GM18498 (cell line): ENCODE measurements at regions not wholly inside any gene's neighbourhood (a gene's known extent, or its start where the extent isn't known, plus 50 kb on each side); places are given as distances from the start of the nearest gene placed in this dataset.

Source experiments
- ATAC-seq: cut with Tn5 transposase; IDR thresholded peaks from one replicate; pipeline ENCODE4 v1.9.1; 2021; ENCODE audit warnings: mild to moderate bottlenecking, moderate library complexity; ENCODE audit not compliant: unreplicated experiment

- no peak for ATAC-seq
These were observed 875.4 kb downstream of the SLITRK6 start for GRCh38 chr13:84923831-84924230.

GRCh38 chr13:84917252-84917878 is 881.9 kb downstream of the SLITRK6 start:
- ATAC-seq = no peak

GRCh38 chr13:84912720-84913119 is 886.5 kb downstream of the SLITRK6 start:
- no peak for ATAC-seq

GRCh38 chr13:84910423-84910822 is 888.8 kb downstream of the SLITRK6 start:
- no peak for ATAC-seq

GRCh38 chr13:84903391-84903790 is 895.8 kb downstream of the SLITRK6 start:
- ATAC-seq = no peak

GRCh38 chr13:84902243-84902642 is 897.0 kb downstream of the SLITRK6 start:
- no peak for ATAC-seq

DNA sequence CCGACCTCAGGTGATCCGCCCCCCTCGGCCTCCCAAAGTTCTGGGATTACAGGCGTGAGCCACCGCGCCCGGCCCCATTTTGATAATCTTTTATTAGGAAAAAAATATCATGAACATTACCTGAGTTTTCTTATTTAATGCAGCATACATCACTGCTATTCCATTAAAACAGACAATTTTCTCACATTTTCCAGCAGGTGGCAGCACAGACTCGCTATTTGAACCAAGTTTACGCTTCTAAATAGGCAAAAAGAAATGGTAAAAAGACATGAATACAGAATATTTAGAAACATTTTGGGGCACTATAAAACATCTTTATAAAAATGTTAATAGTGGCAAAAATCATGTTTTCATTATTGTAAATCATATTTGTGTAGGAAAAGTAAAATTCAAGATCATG is 903.1 kb downstream of the SLITRK6 start:
- no peak for ATAC-seq

DNA sequence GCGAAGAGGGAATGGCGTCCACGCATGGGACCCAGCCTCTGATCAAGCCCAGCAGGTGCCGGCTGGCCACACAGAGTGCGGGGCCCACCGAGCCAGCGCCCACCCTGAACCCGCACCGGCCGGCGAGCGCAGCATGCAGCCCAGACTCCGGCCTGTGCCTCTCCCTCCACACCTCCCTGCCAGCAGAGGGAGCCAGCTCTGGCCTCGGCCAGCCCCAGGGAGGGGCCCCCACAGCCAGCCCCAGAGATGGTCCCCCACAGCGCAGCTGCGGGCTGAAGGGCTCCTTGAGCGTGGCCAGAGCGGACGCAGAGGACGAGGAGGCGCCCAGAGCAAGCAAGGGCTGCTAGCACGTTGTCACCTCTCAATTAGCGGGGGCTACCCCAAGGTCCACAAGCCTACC is 904.5 kb downstream of the SLITRK6 start:
- ATAC-seq = no peak

- ATAC-seq = no peak
These were observed 913.4 kb downstream of the SLITRK6 start for GRCh38 chr13:84885868-84886267.

GRCh38 chr13:84873951-84874350 is 925.3 kb downstream of the SLITRK6 start:
- ATAC-seq = no peak

DNA sequence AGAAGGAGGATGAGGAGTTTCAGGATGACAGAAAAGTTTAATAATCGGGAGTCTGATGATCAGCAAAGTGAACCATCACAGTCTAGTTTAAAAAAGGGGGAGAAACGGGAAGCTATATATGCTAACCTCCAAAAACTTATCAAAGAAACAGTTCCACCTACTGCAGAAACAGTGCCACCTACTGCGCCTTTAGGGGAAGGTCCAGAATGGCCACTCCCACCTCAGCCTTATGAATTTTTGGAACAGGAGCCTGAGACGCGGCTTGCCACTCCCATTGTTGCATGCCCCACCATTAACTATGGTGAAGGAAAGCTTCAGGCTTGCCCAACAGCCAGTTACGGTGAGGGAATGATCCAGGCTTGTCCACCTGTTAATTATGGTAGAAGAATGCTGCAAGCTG is 929.0 kb downstream of the SLITRK6 start:
- ATAC-seq = no peak

GRCh38 chr13:84867246-84867645 is 932.0 kb downstream of the SLITRK6 start:
- no peak for ATAC-seq

DNA sequence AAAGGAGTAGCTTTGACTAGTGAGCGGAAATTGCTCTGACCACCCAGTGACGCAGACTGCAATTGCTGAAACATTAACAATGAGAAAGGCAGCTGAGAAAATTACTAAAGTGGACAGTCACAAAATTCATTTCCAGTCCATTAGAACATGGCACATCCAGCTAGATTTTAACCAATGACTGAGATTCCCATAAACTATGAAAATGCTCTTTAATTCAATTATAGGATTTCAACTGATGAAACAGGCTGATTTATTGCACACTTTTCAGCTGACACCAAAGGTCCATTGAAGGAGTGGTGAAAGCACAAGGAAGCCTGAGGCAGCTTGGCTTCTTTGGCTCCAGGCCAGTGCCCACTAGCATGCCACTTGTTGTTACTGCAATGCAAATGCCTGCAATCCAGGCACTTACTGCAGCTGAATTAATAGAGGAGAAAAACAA is 933.4 kb downstream of the SLITRK6 start:
- ATAC-seq = no peak

- ATAC-seq = no peak
These were observed 934.9 kb downstream of the SLITRK6 start for GRCh38 chr13:84864341-84864740.

DNA sequence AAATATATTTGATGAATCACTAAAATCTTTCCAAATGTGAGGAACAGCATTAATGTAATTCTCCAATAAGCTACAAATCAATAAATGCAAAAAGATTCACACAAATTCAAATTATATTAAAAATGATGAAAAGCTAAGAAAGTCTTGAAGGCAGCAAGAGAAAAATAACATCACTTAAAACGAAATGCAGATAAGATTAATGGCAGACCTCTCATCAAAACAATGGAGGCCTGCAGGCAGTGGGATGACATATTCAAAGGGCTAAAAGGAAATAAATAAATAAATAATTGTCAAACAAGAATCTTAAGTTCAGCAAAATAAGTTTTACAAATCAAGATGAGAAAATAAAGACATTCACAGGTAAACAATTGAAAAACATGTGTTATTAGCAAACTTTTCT is 952.1 kb downstream of the SLITRK6 start:
- ATAC-seq = no peak

GRCh38 chr13:84845907-84846619 is 953.2 kb downstream of the SLITRK6 start:
- ATAC-seq = no peak

GRCh38 chr13:84844473-84844872 is 954.7 kb downstream of the SLITRK6 start:
- ATAC-seq = no peak

DNA sequence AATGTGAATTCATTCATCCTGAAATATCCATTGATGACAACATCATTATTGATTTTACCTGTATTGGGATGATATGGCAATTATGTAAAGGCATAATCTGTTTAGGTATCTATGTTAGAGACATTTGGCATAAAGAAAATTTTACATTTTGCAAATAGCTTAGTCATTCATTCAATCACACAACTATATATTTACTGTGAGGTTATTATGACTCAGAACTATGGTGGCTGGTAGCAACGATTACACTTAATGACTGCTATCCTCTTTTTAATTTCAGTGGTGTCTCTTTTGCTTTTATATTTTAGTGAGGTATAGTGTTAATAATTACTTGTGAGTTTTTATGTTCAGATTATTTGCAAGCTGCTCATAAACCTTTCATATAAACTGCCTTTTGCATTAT is 955.9 kb downstream of the SLITRK6 start:
- ATAC-seq = no peak

GRCh38 chr13:84834201-84834600 is 951.9 kb upstream of the SLITRK1 start:
- ATAC-seq = no peak

DNA sequence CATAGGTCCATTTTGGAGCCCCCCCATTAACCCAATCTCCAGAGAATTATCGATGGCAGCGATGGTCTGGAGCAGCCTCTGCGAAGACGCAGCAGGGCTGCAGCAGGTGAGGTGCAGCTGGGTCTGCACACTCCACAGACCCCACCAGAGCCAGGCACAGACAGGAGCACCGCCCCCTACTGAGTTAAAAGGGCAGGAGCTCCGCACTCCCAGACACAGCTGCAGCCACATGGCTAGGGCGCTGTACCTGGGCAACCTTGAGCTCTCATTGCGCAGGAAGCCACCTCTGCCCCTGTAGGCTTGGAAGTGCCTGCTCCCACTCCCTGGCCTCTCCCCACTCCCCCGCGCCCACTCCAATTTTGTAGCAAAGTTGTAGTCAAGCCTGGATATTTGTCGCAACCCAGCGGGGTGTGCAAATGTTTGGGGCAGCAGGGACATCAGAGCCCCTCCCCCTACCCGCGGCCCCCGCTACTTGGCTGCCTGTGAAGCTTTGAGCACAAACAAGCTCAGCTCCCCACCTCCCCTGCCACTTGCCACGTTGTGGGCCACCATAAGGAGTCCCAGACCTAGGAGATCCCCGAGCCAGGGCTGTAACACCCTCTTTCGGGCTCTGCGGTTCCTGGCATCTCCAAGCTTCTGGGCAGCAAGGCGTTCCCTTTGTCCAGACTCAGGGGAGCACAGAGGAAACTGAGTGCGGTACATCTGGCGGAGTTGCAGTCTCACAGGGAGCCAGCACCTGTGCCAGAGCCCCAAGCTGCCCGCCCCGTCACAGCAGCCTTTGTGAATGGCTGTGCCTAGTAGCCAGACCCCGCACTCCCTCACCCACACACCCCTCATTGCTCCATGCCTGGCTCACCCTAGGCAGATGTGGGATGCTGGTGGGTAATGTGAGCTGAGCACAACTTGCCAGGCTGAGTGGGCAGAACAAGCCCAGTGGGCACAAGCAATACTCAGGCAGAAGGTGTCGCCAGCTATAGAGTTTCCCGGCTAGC is 949.7 kb upstream of the SLITRK1 start:
- no peak for ATAC-seq

DNA sequence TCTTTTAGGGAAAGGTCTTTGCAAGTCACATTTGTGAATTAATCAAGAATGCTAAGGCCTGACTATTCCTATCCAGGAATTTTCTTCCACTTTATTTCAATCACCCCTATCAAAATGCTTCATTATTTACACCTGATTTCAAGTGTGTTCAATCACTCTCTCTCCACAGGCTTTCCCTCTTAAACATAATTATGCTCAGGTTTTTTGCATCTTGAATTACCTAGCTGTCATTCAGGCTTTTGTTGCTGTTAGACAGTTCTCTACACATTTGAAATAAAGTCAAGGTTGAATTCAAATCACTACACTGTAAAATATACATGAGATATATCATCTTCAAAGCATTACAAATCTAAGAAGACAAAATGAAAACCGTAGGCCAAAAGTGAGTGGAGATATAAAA is 941.3 kb upstream of the SLITRK1 start:
- ATAC-seq = no peak

- no peak for ATAC-seq
These were observed 939.0 kb upstream of the SLITRK1 start for GRCh38 chr13:84821261-84821660.
